Smooth muscle cell (in vitro differentiated cells): ENCODE measurements at regions not wholly inside any gene's neighbourhood (a gene's known extent, or its start where the extent isn't known, plus 50 kb on each side); places are given as distances from the start of the nearest gene placed in this dataset.

Experiments used
- DNase-seq: peaks from one replicate; lab custom pipeline; 2025; ENCODE audit not compliant: unreplicated experiment; lab: John Stamatoyannopoulos, UW
- H2AFZ ChIP-seq: fragments of 200-600 bp; sonication (generic); 2 replicates; pipeline ENCODE4 v1.6.0; 2016; ENCODE audit warnings: antibody characterized with exemption, low read depth, mild to moderate bottlenecking
- H3F3A ChIP-seq: fragments of 200-600 bp; sonication (generic); 2 replicates; pipeline ENCODE4 v1.6.0; 2017; ENCODE audit warnings: antibody characterized with exemption, low read depth
- H3K27ac ChIP-seq: fragments of 200-600 bp; sonication (generic); 2 replicates; pipeline ENCODE4 v1.5.1; 2016; ENCODE audit warnings: low read depth, mild to moderate bottlenecking
- H3K27me3 ChIP-seq: fragments of 200-600 bp; sonication (generic); 2 replicates; pipeline ENCODE4 v1.6.1; 2016; ENCODE audit warnings: low read depth, mild to moderate bottlenecking
- H3K36me3 ChIP-seq: fragments of 200-600 bp; sonication (generic); 2 replicates; pipeline ENCODE4 v1.5.1; 2016; ENCODE audit warnings: low read depth
- H3K4me1 ChIP-seq: fragments of 200-600 bp; sonication (generic); 2 replicates; pipeline ENCODE4 v1.5.1; 2016; ENCODE audit warnings: low read depth
- H3K4me2 ChIP-seq: fragments of 200-600 bp; sonication (generic); 2 replicates; pipeline ENCODE4 v1.6.0; 2016; ENCODE audit warnings: mild to moderate bottlenecking
- H3K4me3 ChIP-seq: fragments of 200-600 bp; sonication (generic); 2 replicates; pipeline ENCODE4 v1.5.1; 2016; ENCODE audit warnings: mild to moderate bottlenecking
- H3K79me2 ChIP-seq: fragments of 200-600 bp; sonication (generic); 2 replicates; pipeline ENCODE4 v1.6.0; 2016; ENCODE audit warnings: low read depth, mild to moderate bottlenecking
- H3K9ac ChIP-seq: fragments of 200-600 bp; sonication (generic); 2 replicates; pipeline ENCODE4 v1.6.0; 2016; ENCODE audit warnings: low read depth
- H3K9me3 ChIP-seq: fragments of 200-600 bp; sonication (generic); replicated peaks from 2 replicates; pipeline ENCODE4 v1.5.1; 2016; ENCODE audit warnings: low read depth
- H4K20me1 ChIP-seq: fragments of 200-600 bp; sonication (generic); 2 replicates; pipeline ENCODE4 v1.6.0; 2016; ENCODE audit warnings: low read depth
- CTCF ChIP-seq: fragments of 200-600 bp; sonication (generic); IDR thresholded peaks from 2 replicates; pipeline ENCODE4 v1.5.1; 2017; ENCODE audit warnings: borderline replicate concordance, mild to moderate bottlenecking, antibody characterized with exemption; ENCODE audit not compliant: insufficient read depth, poor library complexity, severe bottlenecking
- WGBS: methylation state at CpG from one replicate; pipeline ENCODE4 v1.1.7; 2016; ENCODE audit warnings: low lambda C conversion rate; 5-methylcytosine and 5-hydroxymethylcytosine counted together

GRCh38 chr7:77473229-77474005 lies 57.3 kb upstream of the GSAP start:
- H4K20me1 ChIP-seq, result no peaks in the 10 kb centered on the region

GRCh38 chr7:77469927-77470326 lies 53.8 kb upstream of the GSAP start:
- H2AFZ ChIP-seq, result no peak overlapping the region
- no peak overlapping the region for H3K4me2 ChIP-seq
- H3K36me3 ChIP-seq, result no peaks in the 10 kb centered on the region
- no peak overlapping the region for H3K9ac ChIP-seq
- no peaks in the 10 kb centered on the region for H3K27me3 ChIP-seq
- TF ChIP-seq CTCF, result no peak
- H3K79me2 ChIP-seq, result no peaks in the 10 kb centered on the region
- no peak for DNase-seq
- H3K27ac ChIP-seq, result no peak overlapping the region
- H3K4me1 ChIP-seq, result no peaks in the 10 kb centered on the region
- no peaks in the 10 kb centered on the region for H3F3A ChIP-seq
- no peaks in the 10 kb centered on the region for H4K20me1 ChIP-seq
- H3K9me3 ChIP-seq, result no peaks in the 10 kb centered on the region
- 90% methylated on average over 1 of the region's 1 CpG for WGBS
- no peak overlapping the region for H3K4me3 ChIP-seq

More at GRCh38 chr7:77473229-77474005, 57.3 kb upstream of the GSAP start:
- H3K4me2 ChIP-seq, result no peak overlapping the region
- H2AFZ ChIP-seq, result no peak overlapping the region
- no peaks in the 10 kb centered on the region for H3F3A ChIP-seq
- no peaks in the 10 kb centered on the region for H3K9me3 ChIP-seq
- no peak overlapping the region for H3K9ac ChIP-seq
- no peaks in the 10 kb centered on the region for H3K4me1 ChIP-seq
- no peaks in the 10 kb centered on the region for H3K27me3 ChIP-seq
- DNase-seq, result no peak
- WGBS, result 87% methylated on average over 8 of the region's 8 CpGs
- H3K27ac ChIP-seq, result no peak overlapping the region
- no peaks in the 10 kb centered on the region for H3K36me3 ChIP-seq
- no peaks in the 10 kb centered on the region for H3K79me2 ChIP-seq
- TF ChIP-seq CTCF, result no peak
- H3K4me3 ChIP-seq, result no peak overlapping the region

- TF ChIP-seq CTCF, result no peak
- 38% methylated on average over 3 of the region's 3 CpGs for WGBS
- Histone ChIP-seq H3K4me1 (no peaks in the 10 kb centered on the region), H3F3A (no peaks in the 10 kb centered on the region), H4K20me1 (no peaks in the 10 kb centered on the region), H3K27ac (no peak overlapping the region), H3K9me3 (no peaks in the 10 kb centered on the region), H3K4me2 (no peak overlapping the region), H3K27me3 (peaks cover 3% of the 10 kb centered on the region), H3K9ac (no peak overlapping the region), H3K79me2 (no peaks in the 10 kb centered on the region), H3K36me3 (no peaks in the 10 kb centered on the region), H3K4me3 (no peak overlapping the region), H2AFZ (no peak overlapping the region)
- DNase-seq, result no peak
Measured at GRCh38 chr7:77467408-77467807, 51.3 kb upstream of the GSAP start.

- no peak overlapping the region for H3K4me3 ChIP-seq
Measured at GRCh38 chr7:77466450-77466849, 50.3 kb upstream of the GSAP start.

More at GRCh38 chr7:77466450-77466849, 50.3 kb upstream of the GSAP start:
- no peak overlapping the region for H2AFZ ChIP-seq
- TF ChIP-seq CTCF, result no peak
- DNase-seq, result no peak
- H3K4me1 ChIP-seq, result no peaks in the 10 kb centered on the region
- no peak overlapping the region for H3K9ac ChIP-seq
- no peak overlapping the region for H3K27ac ChIP-seq
- no peaks in the 10 kb centered on the region for H3K36me3 ChIP-seq
- H3K9me3 ChIP-seq, result no peaks in the 10 kb centered on the region
- no peak overlapping the region for H3K4me2 ChIP-seq
- 96% methylated on average over 1 of the region's 1 CpG for WGBS
- H3K27me3 ChIP-seq, result peaks cover 3% of the 10 kb centered on the region
- no peaks in the 10 kb centered on the region for H3K79me2 ChIP-seq
- no peaks in the 10 kb centered on the region for H4K20me1 ChIP-seq
- H3F3A ChIP-seq, result no peaks in the 10 kb centered on the region
